ENCODE measurements at regions not wholly inside any gene's neighbourhood (a gene's known extent, or its start where the extent isn't known, plus 50 kb on each side); places are given as distances from the start of the nearest gene placed in this dataset.

GRCh38 chr10:111962951-111963350 lies 220.6 kb downstream of the GPAM start:
- ATAC-seq (ENCODE audit: low read depth in 2 of 2) (no peak), DNase-seq (no peak)
- H3K36me3 ChIP-seq (ENCODE audit: control insufficient read depth, insufficient read depth, low read length), result no peaks in the 10 kb centered on the region
- no peak overlapping the region for H3K27ac ChIP-seq (ENCODE audit: insufficient read depth, low read length, poor library complexity, severe bottlenecking)
- H3K27me3 ChIP-seq (ENCODE audit: control insufficient read depth, insufficient read depth, low read length), result no peaks in the 10 kb centered on the region
- Mint-ChIP-seq H3K9me3 (peaks cover 0 to 9% (median 0%) of the 10 kb centered on the region in 7 donors), H3K27ac (no peak overlapping the region), H3K4me3 (no peak overlapping the region), H3K36me3 (no peaks in the 10 kb centered on the region), H3K27me3 (no peaks in the 10 kb centered on the region), H3K4me1 (no peaks in the 10 kb centered on the region)
- no peaks in the 10 kb centered on the region for H3K9me3 ChIP-seq (ENCODE audit: control insufficient read depth in 2 of 2, low read length in 2 of 2)
- H3K4me3 ChIP-seq (ENCODE audit: low read depth, low read length), result no peak overlapping the region
- no peaks in the 10 kb centered on the region for H3K4me1 ChIP-seq (ENCODE audit: control insufficient read depth, insufficient read depth, low read length, poor library complexity, severe bottlenecking)

- DNase-seq (no peak), ATAC-seq (ENCODE audit: low read depth in 2 of 2) (no peak)
- Mint-ChIP-seq H3K4me3 (no peak overlapping the region), H3K36me3 (no peaks in the 10 kb centered on the region), H3K27ac (no peak overlapping the region), H3K9me3 (peaks cover 0 to 6% (median 0%) of the 10 kb centered on the region in 7 donors), H3K4me1 (no peaks in the 10 kb centered on the region), H3K27me3 (no peaks in the 10 kb centered on the region)
- H3K4me1 ChIP-seq (ENCODE audit: control insufficient read depth, insufficient read depth, low read length, poor library complexity, severe bottlenecking), result no peaks in the 10 kb centered on the region
- H3K36me3 ChIP-seq (ENCODE audit: control insufficient read depth, insufficient read depth, low read length), result no peaks in the 10 kb centered on the region
- H3K27ac ChIP-seq (ENCODE audit: insufficient read depth, low read length, poor library complexity, severe bottlenecking), result no peak overlapping the region
- H3K27me3 ChIP-seq (ENCODE audit: control insufficient read depth, insufficient read depth, low read length), result no peaks in the 10 kb centered on the region
- no peak overlapping the region for H3K4me3 ChIP-seq (ENCODE audit: low read depth, low read length)
- H3K9me3 ChIP-seq (ENCODE audit: control insufficient read depth in 2 of 2, low read length in 2 of 2), result no peaks in the 10 kb centered on the region
These were observed 216.4 kb downstream of the GPAM start for GRCh38 chr10:111967116-111967515.

DNA sequence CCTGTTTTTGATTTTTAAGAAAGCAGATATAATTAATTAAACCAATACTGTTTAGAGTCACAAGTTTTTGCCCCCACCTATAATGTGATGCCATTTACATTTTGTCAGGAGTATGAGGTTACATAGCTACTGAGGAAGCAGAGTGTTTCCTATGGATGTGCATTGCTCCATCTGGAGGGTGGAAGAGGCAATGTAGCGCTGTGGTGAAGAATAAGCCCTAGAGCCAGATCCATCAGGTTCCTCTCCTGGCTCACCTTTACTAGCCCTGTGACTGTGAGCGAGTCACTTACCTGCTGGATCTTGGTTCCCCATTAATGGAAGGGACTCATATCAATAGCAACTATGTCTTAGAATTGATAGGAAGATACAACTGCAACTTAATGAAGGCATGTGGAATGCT lies 216.0 kb downstream of the GPAM start:
- no peaks in the 10 kb centered on the region for H3K9me3 ChIP-seq (ENCODE audit: control insufficient read depth in 2 of 2, low read length in 2 of 2)
- DNase-seq, result no peak
- Mint-ChIP-seq H3K27me3 (no peaks in the 10 kb centered on the region), H3K4me3 (no peak overlapping the region), H3K27ac (no peak overlapping the region), H3K4me1 (no peaks in the 10 kb centered on the region), H3K9me3 (peaks cover 0 to 6% (median 0%) of the 10 kb centered on the region in 7 donors), H3K36me3 (no peaks in the 10 kb centered on the region)
- no peak overlapping the region for H3K4me3 ChIP-seq (ENCODE audit: low read depth, low read length)
- H3K36me3 ChIP-seq (ENCODE audit: control insufficient read depth, insufficient read depth, low read length), result no peaks in the 10 kb centered on the region
- ATAC-seq (ENCODE audit: low read depth in 2 of 2), result no peak
- no peak overlapping the region for H3K27ac ChIP-seq (ENCODE audit: insufficient read depth, low read length, poor library complexity, severe bottlenecking)
- no peaks in the 10 kb centered on the region for H3K27me3 ChIP-seq (ENCODE audit: control insufficient read depth, insufficient read depth, low read length)
- H3K4me1 ChIP-seq (ENCODE audit: control insufficient read depth, insufficient read depth, low read length, poor library complexity, severe bottlenecking), result no peaks in the 10 kb centered on the region

- H3K27me3 Mint-ChIP-seq, result no peaks in the 10 kb centered on the region
- no peak overlapping the region for H3K27ac ChIP-seq (ENCODE audit: insufficient read depth, low read length, poor library complexity, severe bottlenecking)
- DNase-seq (no peak), ATAC-seq (ENCODE audit: low read depth in 2 of 2) (no peak)
- no peaks in the 10 kb centered on the region for H3K4me1 ChIP-seq (ENCODE audit: control insufficient read depth, insufficient read depth, low read length, poor library complexity, severe bottlenecking)
- no peak overlapping the region for H3K4me3 ChIP-seq (ENCODE audit: low read depth, low read length)
- no peak overlapping the region for H3K4me3 Mint-ChIP-seq
- no peaks in the 10 kb centered on the region for H3K36me3 ChIP-seq (ENCODE audit: control insufficient read depth, insufficient read depth, low read length)
- peaks cover 0 to 6% (median 0%) of the 10 kb centered on the region in 7 donors for H3K9me3 Mint-ChIP-seq
- no peaks in the 10 kb centered on the region for H3K27me3 ChIP-seq (ENCODE audit: control insufficient read depth, insufficient read depth, low read length)
- H3K4me1 Mint-ChIP-seq, result no peaks in the 10 kb centered on the region
- H3K9me3 ChIP-seq (ENCODE audit: control insufficient read depth in 2 of 2, low read length in 2 of 2), result no peaks in the 10 kb centered on the region
- H3K27ac Mint-ChIP-seq, result no peak overlapping the region
- H3K36me3 Mint-ChIP-seq, result no peaks in the 10 kb centered on the region
These were observed 214.9 kb downstream of the GPAM start for GRCh38 chr10:111968647-111969046.

GRCh38 chr10:111970111-111970510 lies 213.5 kb downstream of the GPAM start:
- Mint-ChIP-seq H3K4me3 (no peak overlapping the region), H3K27me3 (peaks cover 3% of the 10 kb centered on the region)
- ATAC-seq (ENCODE audit: low read depth in 2 of 2), result no peak

GRCh38 chr10:111972109-111972508 lies 211.5 kb downstream of the GPAM start:
- no peaks in the 10 kb centered on the region for H3K9me3 ChIP-seq (ENCODE audit: control insufficient read depth in 2 of 2, low read length in 2 of 2)
- Mint-ChIP-seq H3K27me3 (peaks cover 6% of the 10 kb centered on the region), H3K27ac (no peak overlapping the region), H3K36me3 (no peaks in the 10 kb centered on the region), H3K9me3 (peaks cover 0 to 4% (median 0%) of the 10 kb centered on the region in 7 donors), H3K4me3 (no peak overlapping the region), H3K4me1 (no peaks in the 10 kb centered on the region)
- no peaks in the 10 kb centered on the region for H3K27me3 ChIP-seq (ENCODE audit: control insufficient read depth, insufficient read depth, low read length)
- ATAC-seq (ENCODE audit: low read depth in 2 of 2) (no peak), DNase-seq (no peak)
- H3K4me1 ChIP-seq (ENCODE audit: control insufficient read depth, insufficient read depth, low read length, poor library complexity, severe bottlenecking), result no peaks in the 10 kb centered on the region
- no peak overlapping the region for H3K4me3 ChIP-seq (ENCODE audit: low read depth, low read length)
- H3K36me3 ChIP-seq (ENCODE audit: control insufficient read depth, insufficient read depth, low read length), result no peaks in the 10 kb centered on the region
- no peak overlapping the region for H3K27ac ChIP-seq (ENCODE audit: insufficient read depth, low read length, poor library complexity, severe bottlenecking)

More at GRCh38 chr10:111970111-111970510, 213.5 kb downstream of the GPAM start:
- H3K36me3 Mint-ChIP-seq, result no peaks in the 10 kb centered on the region
- no peaks in the 10 kb centered on the region for H3K4me1 Mint-ChIP-seq
- no peak for DNase-seq
- no peak overlapping the region for H3K27ac Mint-ChIP-seq
- H3K27me3 ChIP-seq (ENCODE audit: control insufficient read depth, insufficient read depth, low read length), result no peaks in the 10 kb centered on the region
- no peaks in the 10 kb centered on the region for H3K4me1 ChIP-seq (ENCODE audit: control insufficient read depth, insufficient read depth, low read length, poor library complexity, severe bottlenecking)
- H3K9me3 ChIP-seq (ENCODE audit: control insufficient read depth in 2 of 2, low read length in 2 of 2), result no peaks in the 10 kb centered on the region
- H3K9me3 Mint-ChIP-seq, result peaks cover 0 to 6% (median 0%) of the 10 kb centered on the region in 7 donors
- H3K36me3 ChIP-seq (ENCODE audit: control insufficient read depth, insufficient read depth, low read length), result no peaks in the 10 kb centered on the region
- H3K4me3 ChIP-seq (ENCODE audit: low read depth, low read length), result no peak overlapping the region
- H3K27ac ChIP-seq (ENCODE audit: insufficient read depth, low read length, poor library complexity, severe bottlenecking), result no peak overlapping the region

DNA sequence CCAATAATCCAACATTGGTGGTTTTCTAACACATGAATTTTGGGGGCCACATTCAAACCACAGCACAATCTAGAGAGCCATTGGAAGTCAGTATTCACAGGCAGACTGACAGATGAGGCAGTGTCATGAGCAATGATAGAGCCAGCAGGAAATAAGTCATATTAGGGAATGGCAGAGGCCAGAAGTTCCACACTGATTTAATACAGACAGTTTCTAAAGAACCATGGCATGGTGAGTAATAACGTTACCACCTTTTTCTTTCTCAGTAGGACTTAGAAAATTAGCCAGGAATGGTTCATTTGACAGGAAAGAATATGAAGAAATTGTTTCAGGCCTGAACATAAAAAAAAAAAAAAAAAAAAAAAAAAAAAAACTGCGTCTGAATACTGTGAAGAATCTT lies 210.3 kb downstream of the GPAM start:
- H3K27me3 Mint-ChIP-seq, result peaks cover 6% of the 10 kb centered on the region
- H3K4me1 Mint-ChIP-seq, result no peaks in the 10 kb centered on the region
- no peaks in the 10 kb centered on the region for H3K4me1 ChIP-seq (ENCODE audit: control insufficient read depth, insufficient read depth, low read length, poor library complexity, severe bottlenecking)

GRCh38 chr10:111973826-111974225 lies 209.7 kb downstream of the GPAM start:
- Mint-ChIP-seq H3K27ac (no peak overlapping the region), H3K9me3 (peaks cover 0 to 4% (median 0%) of the 10 kb centered on the region in 7 donors), H3K4me1 (no peaks in the 10 kb centered on the region), H3K4me3 (no peak overlapping the region), H3K36me3 (no peaks in the 10 kb centered on the region), H3K27me3 (peaks cover 6% of the 10 kb centered on the region)
- no peak for DNase-seq
- no peaks in the 10 kb centered on the region for H3K9me3 ChIP-seq (ENCODE audit: control insufficient read depth in 2 of 2, low read length in 2 of 2)
- H3K4me1 ChIP-seq (ENCODE audit: control insufficient read depth, insufficient read depth, low read length, poor library complexity, severe bottlenecking), result no peaks in the 10 kb centered on the region
- H3K27me3 ChIP-seq (ENCODE audit: control insufficient read depth, insufficient read depth, low read length), result no peaks in the 10 kb centered on the region
- no peak overlapping the region for H3K27ac ChIP-seq (ENCODE audit: insufficient read depth, low read length, poor library complexity, severe bottlenecking)
- no peaks in the 10 kb centered on the region for H3K36me3 ChIP-seq (ENCODE audit: control insufficient read depth, insufficient read depth, low read length)
- H3K4me3 ChIP-seq (ENCODE audit: low read depth, low read length), result no peak overlapping the region
- ATAC-seq (ENCODE audit: low read depth in 2 of 2), result no peak

More for the DNA sequence above, 210.3 kb downstream of the GPAM start:
- H3K27ac Mint-ChIP-seq, result no peak overlapping the region
- peaks cover 0 to 4% (median 0%) of the 10 kb centered on the region in 7 donors for H3K9me3 Mint-ChIP-seq
- no peak for ATAC-seq (ENCODE audit: low read depth in 2 of 2)
- Histone ChIP-seq H3K9me3 (ENCODE audit: control insufficient read depth in 2 of 2, low read length in 2 of 2) (no peaks in the 10 kb centered on the region), H3K36me3 (ENCODE audit: control insufficient read depth, insufficient read depth, low read length) (no peaks in the 10 kb centered on the region), H3K27ac (ENCODE audit: insufficient read depth, low read length, poor library complexity, severe bottlenecking) (no peak overlapping the region), H3K4me3 (ENCODE audit: low read depth, low read length) (no peak overlapping the region), H3K27me3 (ENCODE audit: control insufficient read depth, insufficient read depth, low read length) (no peaks in the 10 kb centered on the region)
- no peak for DNase-seq
- no peaks in the 10 kb centered on the region for H3K36me3 Mint-ChIP-seq
- no peak overlapping the region for H3K4me3 Mint-ChIP-seq
